ENCODE measurements at regions not wholly inside any gene's neighbourhood (a gene's known extent, or its start where the extent isn't known, plus 50 kb on each side); places are given as distances from the start of the nearest gene placed in this dataset.
"Not testable (repeated sequence)": the region's sequence is repeated elsewhere in the genome, so short reads cannot be mapped to it uniquely, and the experiment has no call there.

DNA sequence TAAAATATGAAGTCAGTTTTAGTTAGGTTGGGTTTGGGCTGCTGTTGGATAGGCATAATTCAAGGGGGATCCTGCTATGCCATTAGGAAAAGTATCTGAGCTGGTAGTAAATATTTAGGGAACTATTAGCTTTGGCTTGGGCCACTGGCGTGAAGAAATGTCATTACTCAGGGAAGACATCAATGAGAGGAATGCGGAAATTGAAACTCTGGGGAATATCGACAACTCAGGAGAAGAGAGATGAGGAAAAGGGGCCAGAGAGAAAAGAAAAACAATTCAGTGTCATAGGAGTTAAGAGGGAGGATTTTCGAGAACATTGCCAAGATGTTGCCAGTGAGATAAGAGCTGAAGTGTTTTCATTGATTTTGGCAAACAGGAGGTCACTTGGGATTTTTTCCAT is 149.7 kb upstream of the PARD3B start:
- no peak for DNase-seq (ENCODE audit: low read depth in 4 of 4, low spot score in 3 of 4)

- no peak for DNase-seq (ENCODE audit: low read depth in 4 of 4, low spot score in 3 of 4)
These were observed 144.2 kb upstream of the PARD3B start for GRCh38 chr2:204401114-204401513.

GRCh38 chr2:204407204-204408014 is 137.9 kb upstream of the PARD3B start:
- no peak for DNase-seq (ENCODE audit: low read depth in 4 of 4, low spot score in 3 of 4)

GRCh38 chr2:204412782-204413181 is 132.5 kb upstream of the PARD3B start:
- not testable (repeated sequence) for DNase-seq (ENCODE audit: low read depth in 4 of 4, low spot score in 3 of 4)

- DNase-seq (ENCODE audit: low read depth in 4 of 4, low spot score in 3 of 4), result no peak
These were observed 129.7 kb upstream of the PARD3B start for GRCh38 chr2:204415406-204416181.

GRCh38 chr2:204416236-204416635 is 129.0 kb upstream of the PARD3B start:
- DNase-seq (ENCODE audit: low read depth in 4 of 4, low spot score in 3 of 4), result no peak

- no peak for DNase-seq (ENCODE audit: low read depth in 4 of 4, low spot score in 3 of 4)
These were observed 119.5 kb upstream of the PARD3B start for GRCh38 chr2:204425821-204426220.

DNA sequence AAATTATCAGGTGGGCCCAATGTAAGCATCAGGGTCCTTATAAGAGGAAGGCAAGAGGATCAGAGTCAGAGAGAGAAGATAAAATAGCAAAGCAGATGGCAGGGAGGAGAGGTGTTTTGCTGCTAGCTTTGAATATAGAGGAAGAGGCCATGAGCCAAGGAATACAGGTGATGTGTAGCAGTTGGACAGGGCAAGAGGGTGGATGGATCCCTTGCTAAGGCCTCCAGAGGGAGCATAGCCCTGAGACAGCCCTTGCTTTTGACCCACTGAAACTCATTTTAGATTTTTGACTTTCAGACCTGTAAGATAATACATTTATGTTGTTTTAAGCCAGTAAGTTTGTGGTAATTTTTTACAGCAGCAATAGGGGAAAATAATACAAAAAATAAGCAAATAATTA is 116.6 kb upstream of the PARD3B start:
- DNase-seq (ENCODE audit: low read depth in 4 of 4, low spot score in 3 of 4), result no peak

DNA sequence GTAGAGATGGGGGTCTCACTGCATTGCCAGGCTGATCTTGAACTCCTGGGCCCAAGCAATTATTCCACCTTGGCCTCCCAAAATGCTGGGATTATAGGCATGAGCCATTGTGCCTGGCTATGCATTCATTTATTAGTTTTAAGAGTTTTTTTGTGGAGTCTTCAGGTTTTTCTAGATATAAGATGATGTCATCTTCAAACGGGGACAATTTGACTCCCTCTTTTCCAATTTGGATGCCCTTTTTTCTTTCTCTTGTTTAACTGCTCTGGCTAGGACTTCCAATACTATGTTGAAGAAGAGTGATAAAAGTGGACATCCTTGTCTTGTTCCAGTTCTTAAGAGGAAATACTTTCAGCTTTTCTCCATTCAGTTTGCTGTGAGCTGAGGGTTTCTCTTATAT is 113.7 kb upstream of the PARD3B start:
- DNase-seq (ENCODE audit: low read depth in 4 of 4, low spot score in 3 of 4), result no peak

DNA sequence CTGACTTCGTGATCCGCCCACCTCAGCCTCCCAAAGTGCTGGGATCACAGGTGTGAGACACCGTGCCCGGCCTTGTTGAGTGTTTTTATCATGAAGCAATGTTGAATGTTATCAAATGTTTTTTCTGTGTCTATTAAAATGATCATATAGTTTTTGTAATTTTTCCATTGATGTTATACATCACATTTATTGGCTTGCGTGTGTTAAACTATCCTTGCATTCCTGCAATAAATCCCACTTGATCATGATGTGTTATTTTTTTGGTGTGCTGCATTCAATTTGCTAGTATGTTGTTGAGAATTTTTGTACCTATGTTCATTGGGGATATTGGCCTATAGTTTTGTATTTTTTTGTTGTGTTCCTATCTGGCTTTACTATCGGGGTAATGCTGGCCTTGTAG is 113.1 kb upstream of the PARD3B start:
- DNase-seq (ENCODE audit: low read depth in 4 of 4, low spot score in 3 of 4), result no peak

- DNase-seq (ENCODE audit: low read depth in 4 of 4, low spot score in 3 of 4), result no peak
These were observed 110.4 kb upstream of the PARD3B start for GRCh38 chr2:204434660-204435462.

DNA sequence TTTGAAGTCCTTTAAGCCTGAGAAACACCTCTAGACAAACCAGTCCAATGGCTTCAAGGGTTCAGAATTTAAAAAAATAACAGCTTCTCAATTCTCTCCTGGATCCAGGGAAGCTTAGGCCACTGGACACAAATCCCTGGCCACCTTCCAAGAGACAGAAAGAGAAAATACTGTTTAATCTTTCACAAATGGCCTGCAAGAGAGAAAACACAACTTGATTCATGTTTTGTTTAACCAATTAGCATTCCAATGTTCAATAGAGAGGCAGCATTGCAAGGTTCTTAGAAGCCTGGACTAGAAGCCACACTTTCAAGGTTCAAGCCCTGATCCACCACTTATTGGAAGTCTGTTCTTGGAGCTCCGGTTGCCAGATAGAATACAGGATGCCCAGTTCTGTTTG is 109.0 kb upstream of the PARD3B start:
- DNase-seq (ENCODE audit: low read depth in 4 of 4, low spot score in 3 of 4), result no peak

- no peak for DNase-seq (ENCODE audit: low read depth in 4 of 4, low spot score in 3 of 4)
These were observed 107.9 kb upstream of the PARD3B start for GRCh38 chr2:204437408-204437807.

DNA sequence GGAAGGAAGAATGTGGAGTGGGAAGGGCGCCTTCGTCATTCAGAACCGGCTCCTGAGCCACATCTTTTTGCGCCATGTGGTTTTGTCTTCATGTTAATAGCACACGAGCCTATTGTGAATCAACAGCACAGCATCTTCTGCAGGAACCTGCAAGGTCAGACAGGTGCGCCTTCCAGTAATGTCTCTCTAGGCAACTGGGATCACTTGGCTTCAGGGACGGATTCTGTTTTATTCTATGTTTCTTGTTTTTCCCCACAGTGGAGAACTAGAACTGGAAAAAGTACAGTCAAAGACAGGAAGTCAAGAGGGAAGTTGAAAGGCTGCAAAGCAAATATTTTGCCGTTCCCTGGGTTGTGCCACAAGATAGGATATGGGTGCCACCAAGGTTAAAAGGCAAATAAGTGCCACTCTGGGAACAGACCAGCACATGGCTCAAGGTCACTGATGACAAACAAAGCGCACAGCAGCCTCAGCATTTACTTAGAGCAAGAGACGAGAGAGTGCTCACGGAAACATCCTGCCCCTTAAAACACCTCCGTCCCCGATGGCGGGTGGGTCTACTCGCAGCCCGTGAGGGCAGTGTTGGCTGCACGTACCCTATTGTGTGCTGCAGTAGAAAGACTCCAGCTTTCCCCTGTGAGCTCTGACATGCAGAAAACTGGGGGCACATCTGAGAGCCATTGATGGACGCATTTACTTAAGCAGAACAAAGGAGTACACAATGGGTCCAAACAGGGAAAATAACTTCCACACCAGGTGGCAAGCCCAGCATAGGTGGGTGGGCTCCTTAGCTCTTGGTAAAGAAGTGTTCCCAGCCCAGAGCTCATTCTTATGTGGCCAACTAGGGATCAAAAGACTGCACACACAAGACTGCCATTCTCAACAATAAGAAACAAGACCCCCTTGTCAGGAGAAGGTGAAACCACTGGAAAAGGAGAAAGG is 107.2 kb upstream of the PARD3B start:
- no peak for DNase-seq (ENCODE audit: low read depth in 4 of 4, low spot score in 3 of 4)

DNA sequence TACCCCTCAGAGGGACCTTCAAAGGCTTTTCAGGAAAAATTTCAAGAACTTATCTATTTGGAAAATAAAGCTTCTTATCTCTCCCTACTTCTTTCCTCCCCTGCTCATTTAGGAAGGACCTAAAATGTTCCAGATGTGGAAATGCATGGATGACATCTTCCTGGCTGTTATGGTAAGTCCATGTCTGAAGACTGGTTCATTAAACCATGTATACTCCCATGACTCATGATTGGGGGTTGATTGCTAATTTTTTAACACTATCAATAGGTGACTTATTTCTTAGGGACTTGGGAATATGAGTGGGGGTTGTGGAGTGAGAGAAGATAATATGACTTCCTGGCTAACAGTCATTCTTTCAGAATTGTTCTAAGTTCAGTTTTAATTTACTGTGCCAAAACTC is 104.0 kb upstream of the PARD3B start:
- no peak for DNase-seq (ENCODE audit: low read depth in 4 of 4, low spot score in 3 of 4)

DNA sequence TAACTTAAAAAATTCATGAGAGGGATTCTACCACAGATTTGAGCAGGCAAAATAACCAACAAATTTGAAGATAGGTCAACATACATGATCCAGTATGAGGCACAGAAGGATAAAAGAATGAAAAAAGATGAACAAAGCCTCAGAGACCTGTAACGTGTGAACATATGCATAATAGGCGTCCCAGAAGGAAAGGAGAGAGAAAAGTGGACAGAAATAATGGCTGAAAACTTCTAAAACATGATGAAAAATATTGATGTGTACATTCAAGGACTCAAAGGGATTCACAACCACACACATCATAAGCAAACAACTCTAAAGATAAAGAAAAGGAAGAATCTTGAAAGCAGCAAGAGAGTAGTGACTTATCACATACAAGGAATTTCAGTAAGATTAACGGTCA is 100.1 kb upstream of the PARD3B start:
- DNase-seq (ENCODE audit: low read depth in 4 of 4, low spot score in 3 of 4), result no peak

DNA sequence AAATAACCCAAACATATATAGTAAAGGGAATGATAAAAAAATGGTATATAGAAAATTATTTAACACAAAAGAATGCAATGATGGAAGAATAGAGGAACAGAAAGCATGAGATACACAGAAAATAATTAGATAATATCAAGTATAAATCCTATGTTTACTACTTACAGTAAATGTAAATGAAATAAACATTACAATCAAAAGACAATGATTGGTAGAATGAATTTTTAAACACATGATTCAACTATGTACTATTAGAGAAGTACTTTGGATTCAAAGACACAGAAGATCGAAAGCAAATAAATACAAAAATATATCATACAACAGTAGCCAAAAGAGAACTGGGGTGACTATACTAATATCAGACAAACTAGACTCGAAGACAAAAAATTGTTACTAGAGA is 97.6 kb upstream of the PARD3B start:
- no peak for DNase-seq (ENCODE audit: low read depth in 4 of 4, low spot score in 3 of 4)

- no peak for DNase-seq (ENCODE audit: low read depth in 4 of 4, low spot score in 3 of 4)
These were observed 95.3 kb upstream of the PARD3B start for GRCh38 chr2:204449977-204450376.

DNA sequence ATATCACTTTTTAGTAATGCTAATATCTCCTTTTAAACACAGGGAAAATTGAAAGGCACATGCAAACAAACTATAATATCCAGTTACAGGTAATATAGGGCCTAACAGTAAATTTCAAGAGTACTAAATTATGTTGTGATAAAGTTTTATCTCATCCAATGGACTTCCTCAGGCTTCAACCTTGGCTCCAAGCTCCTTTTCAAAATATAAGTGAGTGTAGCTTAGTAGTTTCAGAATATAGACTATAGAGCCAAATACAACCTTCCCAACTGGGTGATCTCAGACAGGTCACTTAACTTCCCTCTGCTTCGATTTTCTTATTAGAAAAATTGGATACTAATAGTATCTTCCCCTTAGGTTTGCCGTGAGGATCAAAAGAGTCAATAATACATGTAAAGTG is 93.5 kb upstream of the PARD3B start:
- no peak for DNase-seq (ENCODE audit: low read depth in 4 of 4, low spot score in 3 of 4)

DNA sequence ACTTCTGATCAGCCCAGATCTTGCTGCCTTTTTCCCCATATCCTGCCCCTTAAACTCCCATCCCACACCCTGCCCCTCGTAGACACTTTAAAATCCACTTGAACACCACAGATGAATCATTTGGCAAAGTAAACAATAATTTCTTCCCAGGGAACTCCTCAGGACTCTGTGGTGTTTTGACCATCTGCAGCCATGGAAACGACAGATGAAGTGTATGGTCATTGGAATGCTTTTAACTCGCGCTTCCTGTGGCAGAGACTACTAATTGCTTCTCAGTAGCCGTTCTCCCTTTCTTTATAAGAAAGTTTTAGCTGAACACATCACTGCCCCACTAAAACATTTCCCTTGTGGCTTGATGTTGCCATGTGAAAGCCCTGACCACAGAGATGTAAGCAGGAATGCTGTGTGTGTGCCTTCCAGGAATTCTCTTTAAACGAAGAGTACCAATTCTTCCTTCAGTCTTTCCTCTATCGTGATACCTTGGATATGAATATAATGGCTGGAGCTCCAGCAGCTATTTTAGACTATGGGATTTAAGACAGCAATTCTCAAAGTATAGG is 92.7 kb upstream of the PARD3B start:
- peak in 3 of 4 donors; percentile 46 to 75 (median 73) for DNase-seq (ENCODE audit: low read depth in 4 of 4, low spot score in 3 of 4)
